NCI-H2107 (cell line): ENCODE measurements at regions not wholly inside any gene's neighbourhood (a gene's known extent, or its start where the extent isn't known, plus 50 kb on each side); places are given as distances from the start of the nearest gene placed in this dataset.
"Not testable (repeated sequence)": the region's sequence is repeated elsewhere in the genome, so short reads cannot be mapped to it uniquely, and the experiment has no call there.

ENCODE experiments used
- DNase-seq: peaks from one replicate; lab custom pipeline; 2025; lab: John Stamatoyannopoulos, UW

GRCh38 chr14:51342226-51342625, 102.2 kb downstream of the TMX1 start:
- no peak for DNase-seq

- DNase-seq, result no peak
Observed at GRCh38 chr14:51351997-51352396, 112.0 kb downstream of the TMX1 start.

GRCh38 chr14:51353901-51354300, 113.9 kb downstream of the TMX1 start:
- DNase-seq, result no peak

GRCh38 chr14:51354846-51355245, 114.8 kb downstream of the TMX1 start:
- DNase-seq, result no peak

GRCh38 chr14:51356381-51356780, 116.3 kb downstream of the TMX1 start:
- DNase-seq, result no peak

- no peak for DNase-seq
Observed at GRCh38 chr14:51357250-51357649, 117.2 kb downstream of the TMX1 start.

- DNase-seq, result no peak
Observed at GRCh38 chr14:51360592-51360991, 120.5 kb downstream of the TMX1 start.

- DNase-seq, result no peak
Observed at GRCh38 chr14:51365241-51365965, 125.4 kb downstream of the TMX1 start.

GRCh38 chr14:51366460-51366859, 126.4 kb downstream of the TMX1 start:
- DNase-seq, result not testable (repeated sequence)

- DNase-seq, result not testable (repeated sequence)
Observed at GRCh38 chr14:51366866-51367599, 127.0 kb downstream of the TMX1 start.

GRCh38 chr14:51367600-51367931, 127.5 kb downstream of the TMX1 start:
- DNase-seq, result no peak

GRCh38 chr14:51368721-51369163, 128.7 kb downstream of the TMX1 start:
- no peak for DNase-seq

- no peak for DNase-seq
Observed at GRCh38 chr14:51369814-51370213, 129.8 kb downstream of the TMX1 start.

- DNase-seq, result no peak
Observed at GRCh38 chr14:51370758-51371386, 130.8 kb downstream of the TMX1 start.

- not testable (repeated sequence) for DNase-seq
Observed at GRCh38 chr14:51377186-51377585, 137.1 kb downstream of the TMX1 start.

- no peak for DNase-seq
Observed at GRCh38 chr14:51382506-51382905, 142.5 kb downstream of the TMX1 start.

- DNase-seq, result no peak
Observed at GRCh38 chr14:51386411-51386810, 146.4 kb downstream of the TMX1 start.

- no peak for DNase-seq
Observed at GRCh38 chr14:51386983-51387735, 147.1 kb downstream of the TMX1 start.

- no peak for DNase-seq
Observed at GRCh38 chr14:51392416-51392815, 152.4 kb downstream of the TMX1 start.

- DNase-seq, result no peak
Observed at GRCh38 chr14:51394384-51394783, 154.3 kb downstream of the TMX1 start.

- no peak for DNase-seq
Observed at GRCh38 chr14:51394804-51395203, 154.8 kb downstream of the TMX1 start.

GRCh38 chr14:51395361-51395849, 155.4 kb downstream of the TMX1 start:
- no peak for DNase-seq
